H1 (cell line): ENCODE measurements at regions not wholly inside any gene's neighbourhood (a gene's known extent, or its start where the extent isn't known, plus 50 kb on each side); places are given as distances from the start of the nearest gene placed in this dataset.

Experiments
- CTCF ChIP-seq, 3 experiments: IDR thresholded peaks; 1 replicate in 2 of 3; 2 replicates in 1 of 3; pipeline versions ENCODE4 v1.5.1 to v1.6.1; 2011; ENCODE audit warnings: low read length in 3 of 3, mild to moderate bottlenecking in 3 of 3, inconsistent platforms in 2 of 3, low read depth in 1 of 3, moderate library complexity in 1 of 3; ENCODE audit not compliant: insufficient read depth in 1 of 3; ENCODE audit errors: control extremely low read depth in 1 of 3
- EZH2 ChIP-seq: fragments of 200-600 bp; sonication (generic); IDR thresholded peaks from 2 replicates; pipeline ENCODE4 v1.7.1; 2012; ENCODE audit warnings: low read depth, mild to moderate bottlenecking, moderate library complexity, low read length, inconsistent platforms; ENCODE audit not compliant: severe bottlenecking

GRCh38 chr13:86601351-86601750 is 802.1 kb upstream of the SLITRK6 start:
- TF ChIP-seq CTCF (IDR thresholded peaks at IDR 0.05; ENCODE audit: control extremely low read depth in 1 of 3, insufficient read depth in 1 of 3, low read depth in 1 of 3, low read length in 3 of 3) (no peak), EZH2 (no peak)
